ENCODE measurements at regions not wholly inside any gene's neighbourhood (a gene's known extent, or its start where the extent isn't known, plus 50 kb on each side); places are given as distances from the start of the nearest gene placed in this dataset.
"Not testable (repeated sequence)": the region's sequence is repeated elsewhere in the genome, so short reads cannot be mapped to it uniquely, and the experiment has no call there.

DNA sequence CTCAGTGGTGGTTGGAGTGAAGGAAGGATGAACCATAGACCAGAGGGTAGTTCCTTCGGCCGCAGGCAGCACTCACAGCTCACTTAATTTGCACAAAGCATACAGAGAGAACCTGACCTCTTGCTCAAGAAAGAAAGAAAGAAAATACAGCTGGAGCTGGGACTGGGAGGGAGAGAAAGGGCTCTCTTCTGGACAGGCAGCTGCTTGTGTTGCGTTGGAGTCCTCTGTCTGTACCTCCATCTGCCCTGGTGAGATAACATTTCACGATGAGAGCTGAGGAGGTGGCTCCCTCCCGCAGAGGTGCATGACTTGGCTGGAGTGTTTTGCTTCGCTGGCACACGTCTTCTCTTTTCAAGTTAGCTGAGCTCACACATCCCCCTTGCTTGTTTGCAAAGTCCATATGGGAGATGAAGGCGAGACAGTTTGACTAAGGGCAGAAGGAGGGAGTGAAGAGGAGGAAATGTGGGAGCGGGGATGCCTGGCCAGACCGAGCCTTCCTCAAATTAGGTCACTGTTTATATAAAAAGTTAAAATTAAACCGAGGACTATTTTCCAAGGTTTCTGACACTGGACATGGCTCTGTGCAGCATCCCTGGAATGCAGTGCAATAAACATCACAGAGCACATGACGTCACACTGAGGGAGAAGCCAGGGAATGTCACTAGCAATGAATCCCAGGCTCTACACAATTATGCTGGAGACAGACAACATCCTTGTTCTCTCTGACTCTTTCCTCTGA, 359.4 kb downstream of the CD83 start:
- H3K27ac ChIP-seq = peak overlapping the region; percentile 25 to 44
- WGBS, 3 donors = 2 to 5% (median 3%) methylated on average over 12 of the region's 12 CpGs
- TF ChIP-seq POLR2A (IDR thresholded peaks at IDR 0.05) (no peak), EP300 (IDR thresholded peaks at IDR 0.05) (no peak)
- TF ChIP-seq, protein P1, sequence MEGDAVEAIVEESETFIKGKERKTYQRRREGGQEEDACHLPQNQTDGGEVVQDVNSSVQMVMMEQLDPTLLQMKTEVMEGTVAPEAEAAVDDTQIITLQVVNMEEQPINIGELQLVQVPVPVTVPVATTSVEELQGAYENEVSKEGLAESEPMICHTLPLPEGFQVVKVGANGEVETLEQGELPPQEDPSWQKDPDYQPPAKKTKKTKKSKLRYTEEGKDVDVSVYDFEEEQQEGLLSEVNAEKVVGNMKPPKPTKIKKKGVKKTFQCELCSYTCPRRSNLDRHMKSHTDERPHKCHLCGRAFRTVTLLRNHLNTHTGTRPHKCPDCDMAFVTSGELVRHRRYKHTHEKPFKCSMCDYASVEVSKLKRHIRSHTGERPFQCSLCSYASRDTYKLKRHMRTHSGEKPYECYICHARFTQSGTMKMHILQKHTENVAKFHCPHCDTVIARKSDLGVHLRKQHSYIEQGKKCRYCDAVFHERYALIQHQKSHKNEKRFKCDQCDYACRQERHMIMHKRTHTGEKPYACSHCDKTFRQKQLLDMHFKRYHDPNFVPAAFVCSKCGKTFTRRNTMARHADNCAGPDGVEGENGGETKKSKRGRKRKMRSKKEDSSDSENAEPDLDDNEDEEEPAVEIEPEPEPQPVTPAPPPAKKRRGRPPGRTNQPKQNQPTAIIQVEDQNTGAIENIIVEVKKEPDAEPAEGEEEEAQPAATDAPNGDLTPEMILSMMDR (IDR thresholded peaks at IDR 0.05) = no peak
- no peaks in the 10 kb centered on the region for H3K27me3 ChIP-seq
- H3K36me3 ChIP-seq = no peaks in the 10 kb centered on the region
- intact Hi-C loops (cut with DNase I) = no loop called here
- H3K4me1 ChIP-seq (ENCODE audit: insufficient read depth) = peaks cover 11% of the 10 kb centered on the region
- no peaks in the 10 kb centered on the region for H3K9me3 ChIP-seq
- no peak overlapping the region for H3K4me3 ChIP-seq
- peak; percentile 65 to 85 (median 76) for DNase-seq

DNA sequence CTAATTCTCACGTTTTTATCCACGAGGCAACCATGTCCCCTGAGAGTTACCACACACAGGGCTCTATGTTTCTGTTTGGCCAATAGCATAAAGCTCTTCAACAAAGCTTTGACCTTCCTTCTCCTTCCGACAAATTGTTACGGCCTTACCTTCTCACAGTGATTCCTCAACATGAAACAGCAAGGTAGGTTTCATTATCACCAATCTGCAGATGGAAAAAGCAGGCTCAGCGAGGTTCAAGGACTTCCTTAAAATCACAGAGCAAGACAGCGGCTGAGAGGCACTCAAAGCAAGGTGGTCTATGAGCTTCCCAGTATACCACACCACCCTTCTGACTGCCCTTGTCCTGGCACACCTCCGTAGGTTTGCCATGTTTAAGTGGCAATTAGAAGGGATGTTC, 360.0 kb downstream of the CD83 start:
- no peak for TF ChIP-seq POLR2A (IDR thresholded peaks at IDR 0.05)
- TF ChIP-seq, protein P1 (IDR thresholded peaks at IDR 0.05) = no peak
- TF ChIP-seq EP300 (IDR thresholded peaks at IDR 0.05) = no peak
- 55 to 58% (median 57%) methylated on average over 7 of the region's 7 CpGs for WGBS, 3 donors
- intact Hi-C loops (cut with DNase I) = no loop called here
- Histone ChIP-seq H3K4me1 (ENCODE audit: insufficient read depth) (peaks cover 11% of the 10 kb centered on the region), H3K27ac (no peak overlapping the region), H3K36me3 (no peaks in the 10 kb centered on the region), H3K9me3 (no peaks in the 10 kb centered on the region), H3K4me3 (no peak overlapping the region), H3K27me3 (no peaks in the 10 kb centered on the region)
- no peak for DNase-seq

- H3K36me3 ChIP-seq = no peaks in the 10 kb centered on the region
- no peaks in the 10 kb centered on the region for H3K9me3 ChIP-seq
- no peak overlapping the region for H3K27ac ChIP-seq
- intact Hi-C loops (cut with DNase I) = no loop called here
- WGBS, 3 donors = 39 to 48% (median 42%) methylated on average over 10 of the region's 10 CpGs
- no peak for TF ChIP-seq POLR2A (IDR thresholded peaks at IDR 0.05)
- no peak for TF ChIP-seq EP300 (IDR thresholded peaks at IDR 0.05)
- TF ChIP-seq, protein P1 (IDR thresholded peaks at IDR 0.05) = no peak
- DNase-seq = no peak
- no peak overlapping the region for H3K4me3 ChIP-seq
- peaks cover 11% of the 10 kb centered on the region for H3K4me1 ChIP-seq (ENCODE audit: insufficient read depth)
- H3K27me3 ChIP-seq = no peaks in the 10 kb centered on the region
These were observed 361.0 kb downstream of the CD83 start for GRCh38 chr6:14478381-14479225.

DNA sequence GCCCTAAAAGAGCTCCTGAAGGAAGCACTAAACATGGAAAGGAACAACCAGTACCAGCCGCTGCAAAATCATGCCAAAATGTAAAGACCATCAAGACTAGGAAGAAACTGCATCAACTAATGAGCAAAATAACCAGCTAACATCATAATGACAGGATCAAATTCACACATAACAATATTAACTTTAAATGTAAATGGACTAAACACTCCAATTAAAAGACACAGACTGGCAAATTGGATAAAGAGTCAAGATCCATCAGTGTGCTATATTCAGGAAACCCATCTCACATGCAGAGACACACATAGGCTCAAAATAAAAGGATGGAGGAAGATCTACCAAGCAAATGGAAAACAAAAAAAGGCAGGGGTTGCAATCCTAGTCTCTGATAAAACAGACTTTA, 364.4 kb downstream of the CD83 start:
- 100% methylated on average over 1 of the region's 1 CpG; no CpG with 5 or more reads in 2 of the 3 donors for WGBS, 3 donors
- H3K36me3 ChIP-seq; H3K27ac ChIP-seq; DNase-seq; H3K27me3 ChIP-seq; H3K4me3 ChIP-seq; intact Hi-C loops (cut with DNase I); H3K4me1 ChIP-seq (ENCODE audit: insufficient read depth); H3K9me3 ChIP-seq: not testable (repeated sequence)

GRCh38 chr6:14487625-14488024, 370.1 kb downstream of the CD83 start:
- H3K9me3 ChIP-seq = no peaks in the 10 kb centered on the region
- H3K4me1 ChIP-seq (ENCODE audit: insufficient read depth) = no peaks in the 10 kb centered on the region
- TF ChIP-seq, protein P1 (IDR thresholded peaks at IDR 0.05) = no peak
- no peak for TF ChIP-seq EP300 (IDR thresholded peaks at IDR 0.05)
- no peak overlapping the region for H3K4me3 ChIP-seq
- no peaks in the 10 kb centered on the region for H3K36me3 ChIP-seq
- H3K27me3 ChIP-seq = no peaks in the 10 kb centered on the region
- no peak for DNase-seq
- no peak overlapping the region for H3K27ac ChIP-seq
- intact Hi-C loops (cut with DNase I) = no loop called here
- 96 to 100% (median 97%) methylated on average over 3 of the region's 3 CpGs for WGBS, 3 donors
